ENCODE measurements at regions not wholly inside any gene's neighbourhood (a gene's known extent, or its start where the extent isn't known, plus 50 kb on each side); places are given as distances from the start of the nearest gene placed in this dataset.

- CTCF ChIA-PET: interaction anchor here (0.5 kb wide), 1 partner anchor 9 kb away, joined by 3 read pairs; no protein-coding TSS in a partner anchor
- ATAC-seq (no peak), DNase-seq (no peak)
- Mint-ChIP-seq H3K27ac (no peak overlapping the region), H3K9me3 (peaks cover 0 to 4% (median 0%) of the 10 kb centered on the region in 11 donors), H3K36me3 (no peaks in the 10 kb centered on the region), H3K27me3 (no peaks in the 10 kb centered on the region), H3K4me1 (no peaks in the 10 kb centered on the region), H3K4me3 (no peak overlapping the region)
- Histone ChIP-seq H3K4me3 (ENCODE audit: low read length) (no peak overlapping the region), H3K27me3 (ENCODE audit: control insufficient read depth in 2 of 2, insufficient read depth in 2 of 2, low read length in 2 of 2) (no peaks in the 10 kb centered on the region), H3K9me3 (ENCODE audit: control insufficient read depth in 2 of 3, low read length in 3 of 3) (no peaks in the 10 kb centered on the region), H3K27ac (ENCODE audit: low read depth, low read length) (no peak overlapping the region), H3K4me1 (ENCODE audit: control insufficient read depth in 2 of 2, insufficient read depth in 2 of 2, low read length in 2 of 2) (no peaks in the 10 kb centered on the region), H3K36me3 (ENCODE audit: control insufficient read depth in 2 of 3, insufficient read depth in 3 of 3, low read length in 3 of 3) (no peaks in the 10 kb centered on the region)
- POLR2A ChIA-PET: no interaction called here
- intact Hi-C loops (cut with micrococcal nuclease): no loop called here
These were observed 235.5 kb downstream of the SAMD5 start for GRCh38 chr6:147744012-147744411.

GRCh38 chr6:147749331-147749730 lies 240.8 kb downstream of the SAMD5 start:
- H3K27ac Mint-ChIP-seq: no peak overlapping the region
- Histone ChIP-seq H3K27me3 (ENCODE audit: control insufficient read depth in 2 of 2, insufficient read depth in 2 of 2, low read length in 2 of 2) (no peaks in the 10 kb centered on the region), H3K36me3 (ENCODE audit: control insufficient read depth in 2 of 3, insufficient read depth in 3 of 3, low read length in 3 of 3) (no peaks in the 10 kb centered on the region), H3K9me3 (ENCODE audit: control insufficient read depth in 2 of 3, low read length in 3 of 3) (no peaks in the 10 kb centered on the region), H3K27ac (ENCODE audit: low read depth, low read length) (no peak overlapping the region), H3K4me1 (ENCODE audit: control insufficient read depth in 2 of 2, insufficient read depth in 2 of 2, low read length in 2 of 2) (no peaks in the 10 kb centered on the region), H3K4me3 (ENCODE audit: low read length) (no peak overlapping the region)
- intact Hi-C loops (cut with micrococcal nuclease): no loop called here
- no peak overlapping the region for H3K4me3 Mint-ChIP-seq
- peaks cover 0 to 5% (median 0%) of the 10 kb centered on the region in 5 donors for H3K27me3 Mint-ChIP-seq
- CTCF ChIA-PET: no interaction called here
- no peaks in the 10 kb centered on the region for H3K4me1 Mint-ChIP-seq
- no peaks in the 10 kb centered on the region for H3K36me3 Mint-ChIP-seq
- POLR2A ChIA-PET: no interaction called here
- no peak for ATAC-seq
- no peak for DNase-seq
- H3K9me3 Mint-ChIP-seq: peaks cover 0 to 9% (median 0%) of the 10 kb centered on the region in 11 donors

GRCh38 chr6:147750413-147750812 lies 241.9 kb downstream of the SAMD5 start:
- Histone ChIP-seq H3K27me3 (ENCODE audit: control insufficient read depth in 2 of 2, insufficient read depth in 2 of 2, low read length in 2 of 2) (no peaks in the 10 kb centered on the region), H3K27ac (ENCODE audit: low read depth, low read length) (no peak overlapping the region), H3K9me3 (ENCODE audit: control insufficient read depth in 2 of 3, low read length in 3 of 3) (no peaks in the 10 kb centered on the region), H3K4me1 (ENCODE audit: control insufficient read depth in 2 of 2, insufficient read depth in 2 of 2, low read length in 2 of 2) (no peaks in the 10 kb centered on the region), H3K4me3 (ENCODE audit: low read length) (no peak overlapping the region), H3K36me3 (ENCODE audit: control insufficient read depth in 2 of 3, insufficient read depth in 3 of 3, low read length in 3 of 3) (no peaks in the 10 kb centered on the region)
- no peaks in the 10 kb centered on the region for H3K4me1 Mint-ChIP-seq
- H3K27me3 Mint-ChIP-seq: peaks cover 0 to 10% (median 0%) of the 10 kb centered on the region in 5 donors
- intact Hi-C loops (cut with micrococcal nuclease): no loop called here
- no peak overlapping the region for H3K4me3 Mint-ChIP-seq
- H3K36me3 Mint-ChIP-seq: no peaks in the 10 kb centered on the region
- peaks cover 0 to 13% (median 3%) of the 10 kb centered on the region in 11 donors for H3K9me3 Mint-ChIP-seq
- DNase-seq (no peak), ATAC-seq (no peak)
- CTCF ChIA-PET: no interaction called here
- POLR2A ChIA-PET: no interaction called here
- no peak overlapping the region for H3K27ac Mint-ChIP-seq

- DNase-seq (no peak), ATAC-seq (no peak)
- no peak overlapping the region for H3K4me3 Mint-ChIP-seq
- Histone ChIP-seq H3K4me1 (ENCODE audit: control insufficient read depth in 2 of 2, insufficient read depth in 2 of 2, low read length in 2 of 2) (no peaks in the 10 kb centered on the region), H3K9me3 (ENCODE audit: control insufficient read depth in 2 of 3, low read length in 3 of 3) (no peaks in the 10 kb centered on the region), H3K27me3 (ENCODE audit: control insufficient read depth in 2 of 2, insufficient read depth in 2 of 2, low read length in 2 of 2) (no peaks in the 10 kb centered on the region), H3K27ac (ENCODE audit: low read depth, low read length) (no peak overlapping the region), H3K36me3 (ENCODE audit: control insufficient read depth in 2 of 3, insufficient read depth in 3 of 3, low read length in 3 of 3) (no peaks in the 10 kb centered on the region), H3K4me3 (ENCODE audit: low read length) (no peak overlapping the region)
- ChIA-PET CTCF (no interaction called here), POLR2A (no interaction called here)
- no peak overlapping the region for H3K27ac Mint-ChIP-seq
- peaks cover 0 to 16% (median 3%) of the 10 kb centered on the region in 11 donors for H3K9me3 Mint-ChIP-seq
- no peaks in the 10 kb centered on the region for H3K36me3 Mint-ChIP-seq
- intact Hi-C loops (cut with micrococcal nuclease): no loop called here
- peaks cover 0 to 11% (median 0%) of the 10 kb centered on the region in 5 donors for H3K27me3 Mint-ChIP-seq
- H3K4me1 Mint-ChIP-seq: no peaks in the 10 kb centered on the region
These were observed 242.7 kb downstream of the SAMD5 start for GRCh38 chr6:147751232-147751631.

- no peaks in the 10 kb centered on the region for H3K27me3 ChIP-seq (ENCODE audit: control insufficient read depth in 2 of 2, insufficient read depth in 2 of 2, low read length in 2 of 2)
- H3K9me3 ChIP-seq (ENCODE audit: control insufficient read depth in 2 of 3, low read length in 3 of 3): no peaks in the 10 kb centered on the region
- ATAC-seq (no peak), DNase-seq (no peak)
- no peaks in the 10 kb centered on the region for H3K36me3 ChIP-seq (ENCODE audit: control insufficient read depth in 2 of 3, insufficient read depth in 3 of 3, low read length in 3 of 3)
- Mint-ChIP-seq H3K36me3 (no peaks in the 10 kb centered on the region), H3K27me3 (peaks cover 0 to 11% (median 0%) of the 10 kb centered on the region in 5 donors), H3K4me1 (no peaks in the 10 kb centered on the region), H3K27ac (no peak overlapping the region), H3K4me3 (no peak overlapping the region), H3K9me3 (peaks cover 0 to 16% (median 2%) of the 10 kb centered on the region in 11 donors)
- H3K27ac ChIP-seq (ENCODE audit: low read depth, low read length): no peak overlapping the region
- POLR2A ChIA-PET: no interaction called here
- CTCF ChIA-PET: no interaction called here
- H3K4me3 ChIP-seq (ENCODE audit: low read length): no peak overlapping the region
- intact Hi-C loops (cut with micrococcal nuclease): no loop called here
- H3K4me1 ChIP-seq (ENCODE audit: control insufficient read depth in 2 of 2, insufficient read depth in 2 of 2, low read length in 2 of 2): no peaks in the 10 kb centered on the region
These were observed 244.4 kb downstream of the SAMD5 start for GRCh38 chr6:147752689-147753403.

GRCh38 chr6:147755999-147756398 lies 247.5 kb downstream of the SAMD5 start:
- ChIA-PET CTCF (no interaction called here), POLR2A (no interaction called here)
- Histone ChIP-seq H3K4me3 (ENCODE audit: low read length) (no peak overlapping the region), H3K27ac (ENCODE audit: low read depth, low read length) (no peak overlapping the region), H3K9me3 (ENCODE audit: control insufficient read depth in 2 of 3, low read length in 3 of 3) (no peaks in the 10 kb centered on the region), H3K36me3 (ENCODE audit: control insufficient read depth in 2 of 3, insufficient read depth in 3 of 3, low read length in 3 of 3) (no peaks in the 10 kb centered on the region), H3K4me1 (ENCODE audit: control insufficient read depth in 2 of 2, insufficient read depth in 2 of 2, low read length in 2 of 2) (no peaks in the 10 kb centered on the region), H3K27me3 (ENCODE audit: control insufficient read depth in 2 of 2, insufficient read depth in 2 of 2, low read length in 2 of 2) (no peaks in the 10 kb centered on the region)
- DNase-seq (no peak), ATAC-seq (no peak)
- no peak overlapping the region for H3K4me3 Mint-ChIP-seq
- H3K27me3 Mint-ChIP-seq: peaks cover 0 to 10% (median 0%) of the 10 kb centered on the region in 5 donors
- H3K27ac Mint-ChIP-seq: no peak overlapping the region
- no peaks in the 10 kb centered on the region for H3K4me1 Mint-ChIP-seq
- no peaks in the 10 kb centered on the region for H3K36me3 Mint-ChIP-seq
- intact Hi-C loops (cut with micrococcal nuclease): no loop called here
- peaks cover 0 to 16% (median 2%) of the 10 kb centered on the region in 11 donors for H3K9me3 Mint-ChIP-seq

- intact Hi-C loops (cut with micrococcal nuclease): no loop called here
- ATAC-seq (no peak), DNase-seq (no peak)
- no peaks in the 10 kb centered on the region for H3K36me3 Mint-ChIP-seq
- no peaks in the 10 kb centered on the region for H3K9me3 ChIP-seq (ENCODE audit: control insufficient read depth in 2 of 3, low read length in 3 of 3)
- peaks cover 0 to 6% (median 0%) of the 10 kb centered on the region in 5 donors for H3K27me3 Mint-ChIP-seq
- H3K27ac ChIP-seq (ENCODE audit: low read depth, low read length): no peak overlapping the region
- CTCF ChIA-PET: no interaction called here
- H3K4me3 Mint-ChIP-seq: no peak overlapping the region
- H3K4me1 Mint-ChIP-seq: no peaks in the 10 kb centered on the region
- no peak overlapping the region for H3K4me3 ChIP-seq (ENCODE audit: low read length)
- H3K36me3 ChIP-seq (ENCODE audit: control insufficient read depth in 2 of 3, insufficient read depth in 3 of 3, low read length in 3 of 3): no peaks in the 10 kb centered on the region
- no peak overlapping the region for H3K27ac Mint-ChIP-seq
- POLR2A ChIA-PET: no interaction called here
- no peaks in the 10 kb centered on the region for H3K4me1 ChIP-seq (ENCODE audit: control insufficient read depth in 2 of 2, insufficient read depth in 2 of 2, low read length in 2 of 2)
- H3K9me3 Mint-ChIP-seq: peaks cover 0 to 16% (median 2%) of the 10 kb centered on the region in 11 donors
- no peaks in the 10 kb centered on the region for H3K27me3 ChIP-seq (ENCODE audit: control insufficient read depth in 2 of 2, insufficient read depth in 2 of 2, low read length in 2 of 2)
These were observed 248.4 kb downstream of the SAMD5 start for GRCh38 chr6:147756891-147757290.

All from naive thymus-derived CD4-positive, alpha-beta T cell (primary cell).